ENCODE measurements at regions not wholly inside any gene's neighbourhood (a gene's known extent, or its start where the extent isn't known, plus 50 kb on each side); places are given as distances from the start of the nearest gene placed in this dataset.

- no peaks in the 10 kb centered on the region for H4K20me1 ChIP-seq (ENCODE audit: insufficient read depth)
- ATAC-seq: no peak
- intact Hi-C loops (cut with micrococcal nuclease): no loop called here
- H3K79me2 ChIP-seq (ENCODE audit: insufficient read depth, low read length): no peaks in the 10 kb centered on the region
- DNase-seq (ENCODE audit: low read depth, low spot score): no peak
- no peaks in the 10 kb centered on the region for H3K27me3 ChIP-seq (ENCODE audit: insufficient read depth, low read length)
- no peak overlapping the region for H3K27ac ChIP-seq (ENCODE audit: low read depth, low read length)
- POLR2A ChIA-PET: no interaction called here
- H3K4me1 ChIP-seq (ENCODE audit: control insufficient read depth in 1 of 2, insufficient read depth in 2 of 2, low read length in 2 of 2): no peaks in the 10 kb centered on the region
- H3K9me2 ChIP-seq (ENCODE audit: insufficient read depth): no peaks in the 10 kb centered on the region
- no TSS peak for BruUV-seq (replicated peaks)
- CTCF ChIA-PET: interaction anchor here (3.2 kb wide), 1 partner anchor 13 kb away, joined by 20 read pairs; no protein-coding TSS in a partner anchor
- no peak overlapping the region for H3K9ac ChIP-seq (ENCODE audit: low read length)
- H3K4me2 ChIP-seq (ENCODE audit: low read length): no peak overlapping the region
- RAD21 ChIA-PET (ENCODE audit: low non-redundant PET in 1 of 2, low total read pairs in 2 of 2, uncharacterized antibody in 2 of 2, unreplicated experiment in 2 of 2): no interaction called here
- no peak overlapping the region for H2AFZ ChIP-seq (ENCODE audit: low read depth, low read length, poor library complexity, severe bottlenecking)
- TF ChIP-seq POLR2A (IDR thresholded peaks at IDR 0.05; ENCODE audit: borderline replicate concordance, extremely low read depth, insufficient read depth, insufficient read length): no peak
- TF ChIP-seq REST (IDR thresholded peaks at IDR 0.05; ENCODE audit: low read depth): no peak
- no peak for TF ChIP-seq JUND (IDR thresholded peaks at IDR 0.05)
- no peak for TF ChIP-seq POLR2AphosphoS5 (IDR thresholded peaks at IDR 0.05; ENCODE audit: low read depth, low read length)
- no peak for TF ChIP-seq FOSL1 (IDR thresholded peaks at IDR 0.05; ENCODE audit: low read depth)
- TF ChIP-seq EZH2 (IDR thresholded peaks at IDR 0.05): no peak
- no peak for TF ChIP-seq ATF3 (IDR thresholded peaks at IDR 0.05)
- TF ChIP-seq ELF1 (IDR thresholded peaks at IDR 0.05; ENCODE audit: borderline replicate concordance, low read depth): no peak
- no peak for TF ChIP-seq ZBTB33 (IDR thresholded peaks at IDR 0.05; ENCODE audit: extremely low read depth, insufficient replicate concordance, low read length)
- no peak for TF ChIP-seq SIN3A (IDR thresholded peaks at IDR 0.05; ENCODE audit: low read depth)
- no peaks in the 10 kb centered on the region for H3K9me3 ChIP-seq (ENCODE audit: control insufficient read depth in 1 of 2, insufficient read depth in 1 of 2, low read depth in 1 of 2, low read length in 2 of 2)
- no peak overlapping the region for H3K4me3 ChIP-seq (replicated peaks in 1 of 2; ENCODE audit: low read depth in 1 of 2, low read length in 2 of 2)
- H3K36me3 ChIP-seq (ENCODE audit: control insufficient read depth in 1 of 2, insufficient read depth in 2 of 2, low read length in 2 of 2): no peaks in the 10 kb centered on the region
Measured at GRCh38 chr18:1676387-1676786, 771.7 kb downstream of the ADCYAP1 start.
